K562 (cell line): ENCODE measurements at regions not wholly inside any gene's neighbourhood (a gene's known extent, or its start where the extent isn't known, plus 50 kb on each side); places are given as distances from the start of the nearest gene placed in this dataset.

Experiments used
- ARID1B ChIP-seq: fragments of 450-650 bp; IDR thresholded peaks from 2 replicates; pipeline ENCODE4 v1.6.1; 2016; ENCODE audit warnings: antibody characterized with exemption, mild to moderate bottlenecking, inconsistent platforms
- ASH1L ChIP-seq: fragments of 450-650 bp; IDR thresholded peaks from 2 replicates; pipeline ENCODE4 v1.6.1; 2018; ENCODE audit warnings: borderline replicate concordance, mild to moderate bottlenecking, low read depth; ENCODE audit not compliant: partially characterized antibody
- BMI1 ChIP-seq: fragments of 150-350 bp; IDR thresholded peaks from 2 replicates; pipeline ENCODE4 v1.6.1; 2014; ENCODE audit warnings: low read length
- CBFA2T2 ChIP-seq: fragments of 450-650 bp; conservative IDR thresholded peaks from 2 replicates; pipeline ENCODE4 v1.6.1; 2017; ENCODE audit warnings: mild to moderate bottlenecking
- FOXA1 ChIP-seq: fragments of 450-650 bp; IDR thresholded peaks from 2 replicates; pipeline ENCODE4 v1.6.1; 2016; ENCODE audit warnings: mild to moderate bottlenecking, borderline replicate concordance
- HMBOX1 ChIP-seq: sonication (generic); IDR thresholded peaks from 2 replicates; pipeline ENCODE4 v1.6.1; 2016
- KAT7 ChIP-seq: sonication (generic); formaldehyde crosslinking; IDR thresholded peaks from 2 replicates; pipeline ENCODE4 v1.8.0; 2022; ENCODE audit warnings: missing genetic modification reagents, mild to moderate bottlenecking, borderline replicate concordance
- MAX ChIP-seq: sonication (generic); formaldehyde crosslinking; IDR thresholded peaks from 2 replicates; pipeline ENCODE4 v1.9.0; 2022; ENCODE audit warnings: mild to moderate bottlenecking, missing genetic modification reagents
- MTA2 ChIP-seq: fragments of 450-650 bp; IDR thresholded peaks from 2 replicates; pipeline ENCODE4 v1.6.1; 2016; ENCODE audit warnings: low read depth
- PML ChIP-seq: IDR thresholded peaks from 2 replicates; pipeline ENCODE4 v1.6.1; 2012; ENCODE audit warnings: low read length, inconsistent platforms
- RCOR1 ChIP-seq, 2 experiments: IDR thresholded peaks; 2 replicates each; pipeline ENCODE4 v1.6.1; 2012; ENCODE audit warnings: low read depth in 2 of 2, low read length in 2 of 2, borderline replicate concordance in 1 of 2, improper control_type of control experiment in 1 of 2
- ZBTB11 ChIP-seq, 3 experiments: fragments of 200-800 bp in 1 of 3; fragments of 250-450 bp in 1 of 3; fragments of 450-650 bp in 1 of 3; sonication (Bioruptor Pico) in 1 of 3; sonication (Bioruptor generic) in 1 of 3; formaldehyde crosslinking in 1 of 3; IDR thresholded peaks; 2 replicates each; pipeline versions ENCODE4 v1.6.1 to v1.8.0; 2016 to 2022; ENCODE audit warnings: mild to moderate bottlenecking in 2 of 3, missing genetic modification characterization in 2 of 3, missing compliant biosample characterization in 1 of 3, moderate library complexity in 1 of 3
- ZNF586 ChIP-seq: fragments of 450-650 bp; formaldehyde crosslinking; conservative IDR thresholded peaks from 2 replicates; pipeline ENCODE4 v1.4.0; 2020; ENCODE audit warnings: mild to moderate bottlenecking, moderate library complexity
- ZNF740 ChIP-seq, 3 experiments: fragments of 200-800 bp in 1 of 3; sonication (Bioruptor generic) in 1 of 3; sonication (generic) in 1 of 3; formaldehyde crosslinking in 1 of 3; IDR thresholded peaks; 2 replicates each; pipeline versions ENCODE4 v1.6.1 to v1.8.0; 2016 to 2022; ENCODE audit warnings: mild to moderate bottlenecking in 2 of 3, missing compliant biosample characterization in 2 of 3, missing genetic modification characterization in 2 of 3, missing genetic modification reagents in 1 of 3

- TF ChIP-seq RCOR1 (IDR thresholded peaks at IDR 0.05; ENCODE audit: borderline replicate concordance in 1 of 2, low read depth in 2 of 2, low read length in 2 of 2) (peak in 1 of 2 experiments; percentile 61; a peak in 2 of 4 replicates), HMBOX1 (peak; percentile 50; the same call in 1 of the 2 replicates), ASH1L (no peak), ARID1B (peak; percentile 77), PML (0 out of 2 replicates have a peak, but pooled peaks have one; percentile 11), KAT7 (CRISPR knock-in tag) (no peak), CBFA2T2 (peak; percentile 51), ZNF740 (CRISPR knock-in tag; IDR thresholded peaks at IDR 0.05) (no peak), ZNF740 (tag; IDR thresholded peaks at IDR 0.05) (no peak), FOXA1 (no peak), ZNF586 (CRISPR knock-in tag) (no peak), MTA2 (peak; percentile 39; the same call in 1 of the 2 replicates), BMI1 (no peak), MAX (CRISPR knock-in tag) (no peak), ZBTB11 (CRISPR knock-in tag; IDR thresholded peaks at IDR 0.05) (no peak)
Observed at GRCh38 chr6:14047151-14047740, 70.3 kb upstream of the CD83 start (continued).
